ENCODE measurements at regions not wholly inside any gene's neighbourhood (a gene's known extent, or its start where the extent isn't known, plus 50 kb on each side); places are given as distances from the start of the nearest gene placed in this dataset.
"Not testable (repeated sequence)": the region's sequence is repeated elsewhere in the genome, so short reads cannot be mapped to it uniquely, and the experiment has no call there.

GRCh38 chr3:30524357-30525040 lies 81.9 kb upstream of the TGFBR2 start:
- TF ChIP-seq GATA1 (IDR thresholded peaks at IDR 0.05; ENCODE audit: low read depth, low read length) (no peak), POLR2A (IDR thresholded peaks at IDR 0.05; ENCODE audit: low read length) (no peak)
- DNase-seq: no peak

GRCh38 chr3:30526031-30526430 lies 80.4 kb upstream of the TGFBR2 start:
- no peak for TF ChIP-seq GATA1 (IDR thresholded peaks at IDR 0.05; ENCODE audit: low read depth, low read length)
- TF ChIP-seq POLR2A (IDR thresholded peaks at IDR 0.05; ENCODE audit: low read length): no peak
- no peak for DNase-seq

GRCh38 chr3:30527186-30527585 lies 79.2 kb upstream of the TGFBR2 start:
- no peak for TF ChIP-seq POLR2A (IDR thresholded peaks at IDR 0.05; ENCODE audit: low read length)
- TF ChIP-seq GATA1 (IDR thresholded peaks at IDR 0.05; ENCODE audit: low read depth, low read length): no peak
- DNase-seq: no peak

- no peak for TF ChIP-seq GATA1 (IDR thresholded peaks at IDR 0.05; ENCODE audit: low read depth, low read length)
- no peak for TF ChIP-seq POLR2A (IDR thresholded peaks at IDR 0.05; ENCODE audit: low read length)
These were observed 78.7 kb upstream of the TGFBR2 start for GRCh38 chr3:30527720-30528119.

GRCh38 chr3:30530084-30530483 lies 76.3 kb upstream of the TGFBR2 start:
- DNase-seq: no peak
- no peak for TF ChIP-seq POLR2A (IDR thresholded peaks at IDR 0.05; ENCODE audit: low read length)
- TF ChIP-seq GATA1 (IDR thresholded peaks at IDR 0.05; ENCODE audit: low read depth, low read length): no peak

More at GRCh38 chr3:30527720-30528119, 78.7 kb upstream of the TGFBR2 start:
- no peak for DNase-seq

- no peak for DNase-seq
- TF ChIP-seq GATA1 (IDR thresholded peaks at IDR 0.05; ENCODE audit: low read depth, low read length) (no peak), POLR2A (IDR thresholded peaks at IDR 0.05; ENCODE audit: low read length) (no peak)
These were observed 75.3 kb upstream of the TGFBR2 start for GRCh38 chr3:30531017-30531570.

GRCh38 chr3:30535525-30535924 lies 70.9 kb upstream of the TGFBR2 start:
- DNase-seq: no peak
- TF ChIP-seq GATA1 (IDR thresholded peaks at IDR 0.05; ENCODE audit: low read depth, low read length): no peak
- no peak for TF ChIP-seq POLR2A (IDR thresholded peaks at IDR 0.05; ENCODE audit: low read length)

GRCh38 chr3:30538791-30539190 lies 67.6 kb upstream of the TGFBR2 start:
- no peak for DNase-seq

GRCh38 chr3:30539206-30539605 lies 67.2 kb upstream of the TGFBR2 start:
- DNase-seq: no peak
- TF ChIP-seq GATA1 (IDR thresholded peaks at IDR 0.05; ENCODE audit: low read depth, low read length): no peak
- TF ChIP-seq POLR2A (IDR thresholded peaks at IDR 0.05; ENCODE audit: low read length): no peak

More at GRCh38 chr3:30538791-30539190, 67.6 kb upstream of the TGFBR2 start:
- TF ChIP-seq GATA1 (IDR thresholded peaks at IDR 0.05; ENCODE audit: low read depth, low read length): no peak
- no peak for TF ChIP-seq POLR2A (IDR thresholded peaks at IDR 0.05; ENCODE audit: low read length)

GRCh38 chr3:30539772-30540171 lies 66.6 kb upstream of the TGFBR2 start:
- no peak for DNase-seq
- TF ChIP-seq POLR2A (IDR thresholded peaks at IDR 0.05; ENCODE audit: low read length) (no peak), GATA1 (IDR thresholded peaks at IDR 0.05; ENCODE audit: low read depth, low read length) (no peak)

- DNase-seq: not testable (repeated sequence)
These were observed 65.2 kb upstream of the TGFBR2 start for GRCh38 chr3:30541156-30541555.

- no peak for TF ChIP-seq GATA1 (IDR thresholded peaks at IDR 0.05; ENCODE audit: low read depth, low read length)
- TF ChIP-seq POLR2A (IDR thresholded peaks at IDR 0.05; ENCODE audit: low read length): no peak
- DNase-seq: no peak
These were observed 63.5 kb upstream of the TGFBR2 start for GRCh38 chr3:30542897-30543296.

GRCh38 chr3:30544812-30545211 lies 61.6 kb upstream of the TGFBR2 start:
- no peak for DNase-seq
- TF ChIP-seq POLR2A (IDR thresholded peaks at IDR 0.05; ENCODE audit: low read length): no peak
- TF ChIP-seq GATA1 (IDR thresholded peaks at IDR 0.05; ENCODE audit: low read depth, low read length): no peak

GRCh38 chr3:30546934-30547333 lies 59.5 kb upstream of the TGFBR2 start:
- DNase-seq: no peak
- TF ChIP-seq GATA1 (IDR thresholded peaks at IDR 0.05; ENCODE audit: low read depth, low read length): no peak
- no peak for TF ChIP-seq POLR2A (IDR thresholded peaks at IDR 0.05; ENCODE audit: low read length)

- TF ChIP-seq POLR2A (IDR thresholded peaks at IDR 0.05; ENCODE audit: low read length) (no peak), GATA1 (IDR thresholded peaks at IDR 0.05; ENCODE audit: low read depth, low read length) (no peak)
- no peak for DNase-seq
These were observed 58.7 kb upstream of the TGFBR2 start for GRCh38 chr3:30547716-30548115.
